ENCODE measurements at regions not wholly inside any gene's neighbourhood (a gene's known extent, or its start where the extent isn't known, plus 50 kb on each side); places are given as distances from the start of the nearest gene placed in this dataset.

- Histone ChIP-seq H2AFZ (ENCODE audit: low read length) (no peak overlapping the region), H3F3A (ENCODE audit: insufficient read depth, low read length) (no peaks in the 10 kb centered on the region), H3K27me3 (replicated peaks; ENCODE audit: insufficient read depth, low read length) (no peaks in the 10 kb centered on the region), H3K9me2 (replicated peaks; ENCODE audit: insufficient read depth, low read length) (no peaks in the 10 kb centered on the region), H3K36me3 (replicated peaks; ENCODE audit: insufficient read depth, low read length) (no peaks in the 10 kb centered on the region), H3K4me1 (ENCODE audit: low read length) (no peaks in the 10 kb centered on the region), H3K9me3 (replicated peaks; ENCODE audit: insufficient read depth, low read length) (no peaks in the 10 kb centered on the region), H3K79me2 (ENCODE audit: low read length) (no peaks in the 10 kb centered on the region), H3K9ac (ENCODE audit: low read length) (no peak overlapping the region), H4K20me1 (ENCODE audit: insufficient read depth, low read length) (no peaks in the 10 kb centered on the region), H3K4me2 (ENCODE audit: low read depth, low read length) (no peak overlapping the region), H3K4me3 (ENCODE audit: low read length) (no peak overlapping the region), H3K27ac (ENCODE audit: low read length) (no peak overlapping the region)
- no peak for DNase-seq
- no peak for TF ChIP-seq EZH2phosphoT487 (IDR thresholded peaks at IDR 0.05; ENCODE audit: low read length)
- no peak for TF ChIP-seq CTCF (IDR thresholded peaks at IDR 0.05; ENCODE audit: low read length)
- no peak for TF ChIP-seq EZH2 (optimal IDR thresholded peaks at IDR 0.05; ENCODE audit: low read depth, low read length)
Measured at GRCh38 chr17:62895320-62896301, 70.4 kb upstream of the TANC2 start.

- Histone ChIP-seq H2AFZ (ENCODE audit: low read length) (no peak overlapping the region), H3K4me3 (ENCODE audit: low read length) (no peak overlapping the region), H3K9me2 (replicated peaks; ENCODE audit: insufficient read depth, low read length) (no peaks in the 10 kb centered on the region), H3K9me3 (replicated peaks; ENCODE audit: insufficient read depth, low read length) (no peaks in the 10 kb centered on the region), H3K4me1 (ENCODE audit: low read length) (no peaks in the 10 kb centered on the region), H3F3A (ENCODE audit: insufficient read depth, low read length) (no peaks in the 10 kb centered on the region), H3K4me2 (ENCODE audit: low read depth, low read length) (no peak overlapping the region), H3K9ac (ENCODE audit: low read length) (no peak overlapping the region), H3K27me3 (replicated peaks; ENCODE audit: insufficient read depth, low read length) (no peaks in the 10 kb centered on the region), H3K36me3 (replicated peaks; ENCODE audit: insufficient read depth, low read length) (no peaks in the 10 kb centered on the region), H3K27ac (ENCODE audit: low read length) (no peak overlapping the region), H4K20me1 (ENCODE audit: insufficient read depth, low read length) (no peaks in the 10 kb centered on the region), H3K79me2 (ENCODE audit: low read length) (no peaks in the 10 kb centered on the region)
- DNase-seq = no peak
- no peak for TF ChIP-seq EZH2 (optimal IDR thresholded peaks at IDR 0.05; ENCODE audit: low read depth, low read length)
- no peak for TF ChIP-seq EZH2phosphoT487 (IDR thresholded peaks at IDR 0.05; ENCODE audit: low read length)
- no peak for TF ChIP-seq CTCF (IDR thresholded peaks at IDR 0.05; ENCODE audit: low read length)
Measured at GRCh38 chr17:62892870-62893338, 73.1 kb upstream of the TANC2 start.

- Histone ChIP-seq H2AFZ (ENCODE audit: low read length) (no peak overlapping the region), H3K79me2 (ENCODE audit: low read length) (no peaks in the 10 kb centered on the region), H3K4me1 (ENCODE audit: low read length) (no peaks in the 10 kb centered on the region), H3K4me3 (ENCODE audit: low read length) (no peak overlapping the region), H3K27me3 (replicated peaks; ENCODE audit: insufficient read depth, low read length) (no peaks in the 10 kb centered on the region), H3K4me2 (ENCODE audit: low read depth, low read length) (no peak overlapping the region), H3K27ac (ENCODE audit: low read length) (no peak overlapping the region), H4K20me1 (ENCODE audit: insufficient read depth, low read length) (no peaks in the 10 kb centered on the region), H3K9ac (ENCODE audit: low read length) (no peak overlapping the region), H3K36me3 (replicated peaks; ENCODE audit: insufficient read depth, low read length) (no peaks in the 10 kb centered on the region), H3K9me2 (replicated peaks; ENCODE audit: insufficient read depth, low read length) (no peaks in the 10 kb centered on the region), H3F3A (ENCODE audit: insufficient read depth, low read length) (no peaks in the 10 kb centered on the region), H3K9me3 (replicated peaks; ENCODE audit: insufficient read depth, low read length) (no peaks in the 10 kb centered on the region)
- no peak for TF ChIP-seq CTCF (IDR thresholded peaks at IDR 0.05; ENCODE audit: low read length)
- TF ChIP-seq EZH2 (optimal IDR thresholded peaks at IDR 0.05; ENCODE audit: low read depth, low read length) = no peak
- TF ChIP-seq EZH2phosphoT487 (IDR thresholded peaks at IDR 0.05; ENCODE audit: low read length) = no peak
- no peak for DNase-seq
Measured at GRCh38 chr17:62892061-62892675, 73.9 kb upstream of the TANC2 start.

All from MM.1S (cell line).